B cell (primary cell): ENCODE measurements at regions not wholly inside any gene's neighbourhood (a gene's known extent, or its start where the extent isn't known, plus 50 kb on each side); places are given as distances from the start of the nearest gene placed in this dataset.

Source experiments
- CTCF ChIP-seq: fragments of 200-600 bp; IDR thresholded peaks from one replicate; pipeline ENCODE4 v1.8.0; 2022; ENCODE audit warnings: antibody characterized with exemption, mild to moderate bottlenecking
- EZH2 ChIP-seq: IDR thresholded peaks from 2 replicates; pipeline ENCODE4 v1.6.1; 2012; ENCODE audit warnings: borderline replicate concordance, low read depth, mild to moderate bottlenecking, moderate library complexity, low read length; ENCODE audit not compliant: insufficient read depth, poor library complexity, severe bottlenecking

GRCh38 chr4:24470666-24471485, 113.5 kb downstream of the DHX15 start:
- TF ChIP-seq CTCF (no peak), EZH2 (no peak)
